ENCODE measurements at regions not wholly inside any gene's neighbourhood (a gene's known extent, or its start where the extent isn't known, plus 50 kb on each side); places are given as distances from the start of the nearest gene placed in this dataset.

DNA sequence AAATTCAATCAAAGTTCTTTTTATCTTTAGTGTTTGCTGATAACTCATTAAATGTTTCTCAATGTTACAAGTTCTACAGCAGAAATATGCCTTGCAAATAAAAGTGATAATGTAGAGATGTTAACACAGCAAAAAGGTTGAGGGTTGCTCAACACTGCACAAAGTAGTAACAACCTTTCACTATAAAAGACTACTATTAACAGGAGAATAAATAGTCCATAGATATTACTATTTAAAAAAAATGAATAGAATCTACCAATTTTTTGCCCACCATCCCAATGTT is 378.1 kb downstream of the RBM43 start:
- TF ChIP-seq GATA3 (IDR thresholded peaks at IDR 0.05; ENCODE audit: low read depth, low read length): no peak
- no peak for TF ChIP-seq GATA2 (IDR thresholded peaks at IDR 0.05; ENCODE audit: low read depth, low read length)

Measured in SH-SY5Y (cell line).